ENCODE measurements at regions not wholly inside any gene's neighbourhood (a gene's known extent, or its start where the extent isn't known, plus 50 kb on each side); places are given as distances from the start of the nearest gene placed in this dataset.

GRCh38 chr1:189175889-189176288 lies 1301.8 kb downstream of the BRINP3 start:
- no peaks in the 10 kb centered on the region for H3K36me3 Mint-ChIP-seq (ENCODE audit: low read depth)
- H3K4me3 Mint-ChIP-seq (ENCODE audit: unreplicated experiment), result no peak overlapping the region
- no peak for TF ChIP-seq CTCF (IDR thresholded peaks at IDR 0.05)
- H3K27me3 Mint-ChIP-seq (ENCODE audit: low read depth), result no peaks in the 10 kb centered on the region
- H3K9me3 Mint-ChIP-seq (ENCODE audit: low read depth), result peaks cover 11% of the 10 kb centered on the region
- DNase-seq (ENCODE audit: low spot score), result no peak
- H3K27ac Mint-ChIP-seq (ENCODE audit: unreplicated experiment), result no peak overlapping the region
- H3K4me1 Mint-ChIP-seq (ENCODE audit: low read depth), result no peaks in the 10 kb centered on the region

- no peaks in the 10 kb centered on the region for H3K36me3 Mint-ChIP-seq (ENCODE audit: low read depth)
- H3K9me3 Mint-ChIP-seq (ENCODE audit: low read depth), result no peaks in the 10 kb centered on the region
- TF ChIP-seq CTCF (IDR thresholded peaks at IDR 0.05), result no peak
- DNase-seq (ENCODE audit: low spot score), result no peak
- no peaks in the 10 kb centered on the region for H3K4me1 Mint-ChIP-seq (ENCODE audit: low read depth)
- no peaks in the 10 kb centered on the region for H3K27me3 Mint-ChIP-seq (ENCODE audit: low read depth)
- no peak overlapping the region for H3K4me3 Mint-ChIP-seq (ENCODE audit: unreplicated experiment)
- H3K27ac Mint-ChIP-seq (ENCODE audit: unreplicated experiment), result no peak overlapping the region
Observed at GRCh38 chr1:189180057-189180456, 1297.6 kb downstream of the BRINP3 start.

- DNase-seq (ENCODE audit: low spot score), result no peak
- no peaks in the 10 kb centered on the region for H3K4me1 Mint-ChIP-seq (ENCODE audit: low read depth)
- H3K36me3 Mint-ChIP-seq (ENCODE audit: low read depth), result no peaks in the 10 kb centered on the region
- H3K9me3 Mint-ChIP-seq (ENCODE audit: low read depth), result no peaks in the 10 kb centered on the region
- H3K27me3 Mint-ChIP-seq (ENCODE audit: low read depth), result no peaks in the 10 kb centered on the region
- H3K4me3 Mint-ChIP-seq (ENCODE audit: unreplicated experiment), result no peak overlapping the region
- H3K27ac Mint-ChIP-seq (ENCODE audit: unreplicated experiment), result no peak overlapping the region
- TF ChIP-seq CTCF (IDR thresholded peaks at IDR 0.05), result no peak
Observed at GRCh38 chr1:189185097-189185496, 1292.6 kb downstream of the BRINP3 start.

- H3K36me3 Mint-ChIP-seq (ENCODE audit: low read depth), result no peaks in the 10 kb centered on the region
- no peak overlapping the region for H3K4me3 Mint-ChIP-seq (ENCODE audit: unreplicated experiment)
- H3K9me3 Mint-ChIP-seq (ENCODE audit: low read depth), result no peaks in the 10 kb centered on the region
- TF ChIP-seq CTCF (IDR thresholded peaks at IDR 0.05), result no peak
- DNase-seq (ENCODE audit: low spot score), result no peak
- H3K4me1 Mint-ChIP-seq (ENCODE audit: low read depth), result no peaks in the 10 kb centered on the region
- H3K27me3 Mint-ChIP-seq (ENCODE audit: low read depth), result no peaks in the 10 kb centered on the region
- no peak overlapping the region for H3K27ac Mint-ChIP-seq (ENCODE audit: unreplicated experiment)
Observed at GRCh38 chr1:189192741-189193520, 1284.7 kb downstream of the BRINP3 start.

GRCh38 chr1:189205863-189206262 lies 1271.8 kb downstream of the BRINP3 start:
- Mint-ChIP-seq H3K36me3 (ENCODE audit: low read depth) (no peaks in the 10 kb centered on the region), H3K4me1 (ENCODE audit: low read depth) (no peaks in the 10 kb centered on the region), H3K27me3 (ENCODE audit: low read depth) (no peaks in the 10 kb centered on the region), H3K4me3 (ENCODE audit: unreplicated experiment) (no peak overlapping the region), H3K9me3 (ENCODE audit: low read depth) (no peaks in the 10 kb centered on the region), H3K27ac (ENCODE audit: unreplicated experiment) (no peak overlapping the region)
- DNase-seq (ENCODE audit: low spot score), result no peak
- TF ChIP-seq CTCF (IDR thresholded peaks at IDR 0.05), result no peak

Measured in chondrocyte (in vitro differentiated cells).